Smooth muscle cell (in vitro differentiated cells): ENCODE measurements at regions not wholly inside any gene's neighbourhood (a gene's known extent, or its start where the extent isn't known, plus 50 kb on each side); places are given as distances from the start of the nearest gene placed in this dataset.

Source experiments
- DNase-seq: peaks from one replicate; lab custom pipeline; 2025; ENCODE audit not compliant: unreplicated experiment; lab: John Stamatoyannopoulos, UW
- H2AFZ ChIP-seq: fragments of 200-600 bp; sonication (generic); 2 replicates; pipeline ENCODE4 v1.6.0; 2016; ENCODE audit warnings: antibody characterized with exemption, low read depth, mild to moderate bottlenecking
- H3F3A ChIP-seq: fragments of 200-600 bp; sonication (generic); 2 replicates; pipeline ENCODE4 v1.6.0; 2017; ENCODE audit warnings: antibody characterized with exemption, low read depth
- H3K27ac ChIP-seq: fragments of 200-600 bp; sonication (generic); 2 replicates; pipeline ENCODE4 v1.5.1; 2016; ENCODE audit warnings: low read depth, mild to moderate bottlenecking
- H3K27me3 ChIP-seq: fragments of 200-600 bp; sonication (generic); 2 replicates; pipeline ENCODE4 v1.6.1; 2016; ENCODE audit warnings: low read depth, mild to moderate bottlenecking
- H3K36me3 ChIP-seq: fragments of 200-600 bp; sonication (generic); 2 replicates; pipeline ENCODE4 v1.5.1; 2016; ENCODE audit warnings: low read depth
- H3K4me1 ChIP-seq: fragments of 200-600 bp; sonication (generic); 2 replicates; pipeline ENCODE4 v1.5.1; 2016; ENCODE audit warnings: low read depth
- H3K4me2 ChIP-seq: fragments of 200-600 bp; sonication (generic); 2 replicates; pipeline ENCODE4 v1.6.0; 2016; ENCODE audit warnings: mild to moderate bottlenecking
- H3K4me3 ChIP-seq: fragments of 200-600 bp; sonication (generic); 2 replicates; pipeline ENCODE4 v1.5.1; 2016; ENCODE audit warnings: mild to moderate bottlenecking
- H3K79me2 ChIP-seq: fragments of 200-600 bp; sonication (generic); 2 replicates; pipeline ENCODE4 v1.6.0; 2016; ENCODE audit warnings: low read depth, mild to moderate bottlenecking
- H3K9ac ChIP-seq: fragments of 200-600 bp; sonication (generic); 2 replicates; pipeline ENCODE4 v1.6.0; 2016; ENCODE audit warnings: low read depth
- H3K9me3 ChIP-seq: fragments of 200-600 bp; sonication (generic); replicated peaks from 2 replicates; pipeline ENCODE4 v1.5.1; 2016; ENCODE audit warnings: low read depth
- H4K20me1 ChIP-seq: fragments of 200-600 bp; sonication (generic); 2 replicates; pipeline ENCODE4 v1.6.0; 2016; ENCODE audit warnings: low read depth
- CTCF ChIP-seq: fragments of 200-600 bp; sonication (generic); IDR thresholded peaks from 2 replicates; pipeline ENCODE4 v1.5.1; 2017; ENCODE audit warnings: borderline replicate concordance, mild to moderate bottlenecking, antibody characterized with exemption; ENCODE audit not compliant: insufficient read depth, poor library complexity, severe bottlenecking
- WGBS: methylation state at CpG from one replicate; pipeline ENCODE4 v1.1.7; 2016; ENCODE audit warnings: low lambda C conversion rate; 5-methylcytosine and 5-hydroxymethylcytosine counted together

GRCh38 chrX:10854594-10854993, 234.2 kb upstream of the MID1 start:
- H3K4me3 ChIP-seq = no peak overlapping the region
- no peaks in the 10 kb centered on the region for H3K4me1 ChIP-seq
- no peaks in the 10 kb centered on the region for H3K27me3 ChIP-seq
- no peak overlapping the region for H3K4me2 ChIP-seq
- no peaks in the 10 kb centered on the region for H4K20me1 ChIP-seq
- H3K9me3 ChIP-seq = no peaks in the 10 kb centered on the region
- no peaks in the 10 kb centered on the region for H3K36me3 ChIP-seq
- DNase-seq = no peak
- H3K9ac ChIP-seq = no peak overlapping the region
- H2AFZ ChIP-seq = no peak overlapping the region
- no peak for TF ChIP-seq CTCF
- no peaks in the 10 kb centered on the region for H3K79me2 ChIP-seq
- WGBS = 41% methylated on average over 7 of the region's 7 CpGs
- H3K27ac ChIP-seq = no peak overlapping the region
- no peaks in the 10 kb centered on the region for H3F3A ChIP-seq

DNA sequence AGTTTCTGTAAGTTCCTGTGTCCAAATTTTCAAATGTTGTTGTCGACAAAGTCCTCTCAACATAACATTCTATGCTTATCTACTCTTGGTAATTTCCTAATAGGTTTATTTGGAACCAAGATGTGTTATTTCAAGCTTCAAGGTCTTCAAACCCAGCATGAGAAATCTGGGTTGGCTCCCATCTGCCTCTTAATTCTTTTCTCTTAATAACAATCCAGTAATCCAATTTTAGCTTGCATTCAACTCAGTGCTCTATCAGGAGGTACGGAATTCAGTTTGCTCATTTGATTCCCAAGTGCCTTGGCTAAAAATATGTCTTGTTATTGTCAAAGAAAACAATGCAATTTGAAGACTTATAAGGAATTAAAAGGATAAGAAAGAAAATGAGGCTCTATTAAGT, 235.5 kb upstream of the MID1 start:
- H3K4me3 ChIP-seq = no peak overlapping the region
- no peak overlapping the region for H2AFZ ChIP-seq
- no peaks in the 10 kb centered on the region for H3K36me3 ChIP-seq
- no peaks in the 10 kb centered on the region for H3K27me3 ChIP-seq
- no peak for DNase-seq
- no peaks in the 10 kb centered on the region for H3F3A ChIP-seq
- H3K4me1 ChIP-seq = no peaks in the 10 kb centered on the region
- no peak overlapping the region for H3K27ac ChIP-seq
- WGBS = 74% methylated on average over 2 of the region's 2 CpGs
- H3K9ac ChIP-seq = no peak overlapping the region
- TF ChIP-seq CTCF = no peak
- H4K20me1 ChIP-seq = no peaks in the 10 kb centered on the region
- H3K4me2 ChIP-seq = no peak overlapping the region
- no peaks in the 10 kb centered on the region for H3K9me3 ChIP-seq
- H3K79me2 ChIP-seq = no peaks in the 10 kb centered on the region

DNA sequence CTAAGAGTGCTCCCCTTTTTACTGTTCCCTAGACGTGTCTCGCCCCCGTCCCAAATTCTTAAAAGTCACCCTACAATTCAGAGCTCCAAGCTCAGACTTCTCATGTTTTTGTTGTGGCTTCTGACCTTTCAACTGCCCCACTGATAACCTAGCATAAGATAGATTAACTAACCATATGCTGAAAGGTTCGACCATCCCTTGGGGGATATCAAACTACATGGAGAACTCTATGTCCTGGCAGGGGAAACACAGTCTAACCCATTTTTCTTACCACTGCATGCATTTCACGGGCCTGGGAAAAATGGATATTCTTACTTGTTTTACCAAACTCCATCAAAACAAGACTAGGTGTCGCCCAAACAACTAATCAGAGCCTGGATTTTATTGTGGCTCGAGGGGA, 236.4 kb upstream of the MID1 start:
- no peak for TF ChIP-seq CTCF
- Histone ChIP-seq H3K36me3 (no peaks in the 10 kb centered on the region), H3K27ac (no peak overlapping the region), H3K9me3 (no peaks in the 10 kb centered on the region), H3K4me2 (no peak overlapping the region), H3K9ac (no peak overlapping the region), H2AFZ (no peak overlapping the region), H3F3A (no peaks in the 10 kb centered on the region), H3K79me2 (no peaks in the 10 kb centered on the region), H3K4me1 (no peaks in the 10 kb centered on the region), H4K20me1 (no peaks in the 10 kb centered on the region), H3K27me3 (no peaks in the 10 kb centered on the region), H3K4me3 (no peak overlapping the region)
- DNase-seq = no peak
- 78% methylated on average over 7 of the region's 7 CpGs for WGBS

DNA sequence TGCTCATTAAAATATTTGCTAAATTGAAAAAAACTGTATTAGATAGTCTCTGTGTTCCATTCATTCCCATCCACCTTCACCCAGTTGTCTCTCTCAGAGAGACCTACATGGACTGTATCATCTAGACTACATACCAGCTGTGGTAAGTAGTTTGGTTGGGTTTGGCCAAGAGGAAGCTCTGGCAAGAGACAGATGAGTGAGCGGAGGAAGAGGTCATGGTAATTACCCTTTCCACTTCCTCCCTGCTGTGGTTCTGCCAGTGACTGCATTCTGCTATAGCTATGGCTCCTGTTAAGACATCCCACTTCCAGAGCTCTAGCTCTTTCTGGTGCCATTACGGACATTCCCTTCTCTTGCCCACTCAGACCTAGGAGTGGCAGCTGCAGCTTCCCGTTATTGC, 239.0 kb upstream of the MID1 start:
- Histone ChIP-seq H3K9me3 (no peaks in the 10 kb centered on the region), H3K4me2 (no peak overlapping the region), H3F3A (no peaks in the 10 kb centered on the region), H2AFZ (no peak overlapping the region), H3K4me1 (no peaks in the 10 kb centered on the region), H3K27ac (no peak overlapping the region), H3K36me3 (no peaks in the 10 kb centered on the region), H3K4me3 (no peak overlapping the region), H4K20me1 (no peaks in the 10 kb centered on the region), H3K27me3 (no peaks in the 10 kb centered on the region), H3K9ac (no peak overlapping the region), H3K79me2 (no peaks in the 10 kb centered on the region)
- no peak for DNase-seq
- no peak for TF ChIP-seq CTCF
- 92% methylated on average over 3 of the region's 3 CpGs for WGBS
